ENCODE measurements at regions not wholly inside any gene's neighbourhood (a gene's known extent, or its start where the extent isn't known, plus 50 kb on each side); places are given as distances from the start of the nearest gene placed in this dataset.

GRCh38 chr14:87573591-87573990 lies 419.4 kb downstream of the GALC start:
- TF ChIP-seq CTCF (IDR thresholded peaks at IDR 0.05), result no peak
- TF ChIP-seq POLR2A (IDR thresholded peaks at IDR 0.05), result no peak

All from esophagus squamous epithelium (tissue), 4 donors.